ENCODE measurements at regions not wholly inside any gene's neighbourhood (a gene's known extent, or its start where the extent isn't known, plus 50 kb on each side); places are given as distances from the start of the nearest gene placed in this dataset.

DNA sequence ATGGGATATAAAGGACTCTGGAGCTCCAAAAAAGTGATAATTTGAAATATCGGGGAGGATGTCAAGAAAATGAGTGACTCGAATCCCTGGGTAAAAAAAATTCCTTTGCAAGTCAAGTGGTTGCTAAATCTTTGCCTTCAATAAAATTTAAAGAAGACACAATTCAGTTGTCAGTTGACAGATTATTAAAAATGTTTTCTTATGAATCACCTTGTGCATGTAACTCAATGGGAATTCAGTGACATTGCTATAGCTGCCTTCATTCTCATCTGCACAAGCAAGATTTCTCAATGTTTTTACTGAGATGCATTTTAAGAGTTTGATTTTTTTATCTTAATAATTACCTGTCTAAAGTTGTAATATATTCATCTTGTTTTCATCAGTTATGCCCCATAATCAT lies 264.0 kb upstream of the IL12A start:
- ATAC-seq, result peak; percentile 57; the same call in 2 of the 3 replicates
- TF ChIP-seq ISL1 (CRISPR knock-in tag; IDR thresholded peaks at IDR 0.05), result peak; percentile 62
- TF ChIP-seq, protein P1, sequence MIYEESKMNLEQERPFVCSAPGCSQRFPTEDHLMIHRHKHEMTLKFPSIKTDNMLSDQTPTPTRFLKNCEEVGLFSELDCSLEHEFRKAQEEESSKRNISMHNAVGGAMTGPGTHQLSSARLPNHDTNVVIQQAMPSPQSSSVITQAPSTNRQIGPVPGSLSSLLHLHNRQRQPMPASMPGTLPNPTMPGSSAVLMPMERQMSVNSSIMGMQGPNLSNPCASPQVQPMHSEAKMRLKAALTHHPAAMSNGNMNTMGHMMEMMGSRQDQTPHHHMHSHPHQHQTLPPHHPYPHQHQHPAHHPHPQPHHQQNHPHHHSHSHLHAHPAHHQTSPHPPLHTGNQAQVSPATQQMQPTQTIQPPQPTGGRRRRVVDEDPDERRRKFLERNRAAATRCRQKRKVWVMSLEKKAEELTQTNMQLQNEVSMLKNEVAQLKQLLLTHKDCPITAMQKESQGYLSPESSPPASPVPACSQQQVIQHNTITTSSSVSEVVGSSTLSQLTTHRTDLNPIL (CRISPR knock-in tag; IDR thresholded peaks at IDR 0.05; ENCODE audit: low read depth), result no peak
- peak; percentile 47; the same call in 1 of the 2 replicates for TF ChIP-seq GLIS3 (CRISPR knock-in tag; IDR thresholded peaks at IDR 0.05)
- TF ChIP-seq PPARA (CRISPR knock-in tag; IDR thresholded peaks at IDR 0.05; ENCODE audit: borderline replicate concordance), result no peak
- TF ChIP-seq TCF4 (CRISPR knock-in tag; IDR thresholded peaks at IDR 0.05; ENCODE audit: borderline replicate concordance), result no peak

- ATAC-seq, result peak; percentile 77
- TF ChIP-seq, protein P2, sequence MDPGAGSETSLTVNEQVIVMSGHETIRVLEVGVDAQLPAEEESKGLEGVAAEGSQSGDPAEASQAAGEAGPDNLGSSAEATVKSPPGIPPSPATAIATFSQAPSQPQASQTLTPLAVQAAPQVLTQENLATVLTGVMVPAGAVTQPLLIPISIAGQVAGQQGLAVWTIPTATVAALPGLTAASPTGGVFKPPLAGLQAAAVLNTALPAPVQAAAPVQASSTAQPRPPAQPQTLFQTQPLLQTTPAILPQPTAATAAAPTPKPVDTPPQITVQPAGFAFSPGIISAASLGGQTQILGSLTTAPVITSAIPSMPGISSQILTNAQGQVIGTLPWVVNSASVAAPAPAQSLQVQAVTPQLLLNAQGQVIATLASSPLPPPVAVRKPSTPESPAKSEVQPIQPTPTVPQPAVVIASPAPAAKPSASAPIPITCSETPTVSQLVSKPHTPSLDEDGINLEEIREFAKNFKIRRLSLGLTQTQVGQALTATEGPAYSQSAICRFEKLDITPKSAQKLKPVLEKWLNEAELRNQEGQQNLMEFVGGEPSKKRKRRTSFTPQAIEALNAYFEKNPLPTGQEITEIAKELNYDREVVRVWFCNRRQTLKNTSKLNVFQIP (CRISPR knock-in tag; IDR thresholded peaks at IDR 0.05; ENCODE audit: borderline replicate concordance, low read depth), result no peak
- TF ChIP-seq ARNTL (CRISPR knock-in tag; IDR thresholded peaks at IDR 0.05; ENCODE audit: borderline replicate concordance, low read depth), result no peak
- TF ChIP-seq ZFP30 (CRISPR knock-in tag; IDR thresholded peaks at IDR 0.05), result no peak
- TF ChIP-seq ZNF8 (CRISPR knock-in tag; IDR thresholded peaks at IDR 0.05), result no peak
- no peak for TF ChIP-seq ZC3H10 (CRISPR knock-in tag; IDR thresholded peaks at IDR 0.05)
- TF ChIP-seq ISL1 (CRISPR knock-in tag; IDR thresholded peaks at IDR 0.05), result no peak
- no peak for TF ChIP-seq ZNF565 (CRISPR knock-in tag; conservative IDR thresholded peaks at IDR 0.05; ENCODE audit: low read depth)
- TF ChIP-seq TCF4 (CRISPR knock-in tag; IDR thresholded peaks at IDR 0.05; ENCODE audit: borderline replicate concordance), result no peak
These were observed 262.2 kb upstream of the IL12A start for GRCh38 chr3:159726231-159726964.

DNA sequence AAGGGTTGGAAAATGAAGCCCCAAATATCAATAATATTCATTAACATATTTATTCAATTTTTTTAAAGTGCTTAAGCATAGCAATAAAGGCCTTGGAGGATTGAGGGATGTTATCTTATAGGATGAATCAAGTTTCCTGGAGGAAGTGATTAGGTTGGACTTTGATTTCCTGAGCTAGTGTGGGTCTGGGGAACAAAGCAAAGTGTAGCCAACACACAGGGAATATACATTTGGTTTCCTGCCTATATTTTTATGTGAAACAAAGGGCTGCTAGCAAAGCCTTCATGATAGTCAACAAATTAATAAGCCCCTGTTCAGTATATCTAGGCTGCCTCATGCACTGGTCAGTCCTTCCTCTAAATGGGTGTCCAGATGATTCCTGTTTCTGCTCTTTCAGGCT lies 261.1 kb upstream of the IL12A start:
- ATAC-seq, result no peak

More for the DNA sequence above, 261.1 kb upstream of the IL12A start:
- no peak for TF ChIP-seq SNAI2 (CRISPR knock-in tag; IDR thresholded peaks at IDR 0.05)
- TF ChIP-seq TSHZ2 (CRISPR knock-in tag; IDR thresholded peaks at IDR 0.05), result no peak
- TF ChIP-seq OSR1 (CRISPR knock-in tag; IDR thresholded peaks at IDR 0.05), result no peak
- TF ChIP-seq ZC3H10 (CRISPR knock-in tag; IDR thresholded peaks at IDR 0.05), result no peak
- no peak for TF ChIP-seq TOX (CRISPR knock-in tag; IDR thresholded peaks at IDR 0.05; ENCODE audit: borderline replicate concordance)
- TF ChIP-seq ARNTL (CRISPR knock-in tag; IDR thresholded peaks at IDR 0.05; ENCODE audit: borderline replicate concordance, low read depth), result no peak
- no peak for TF ChIP-seq ZNF8 (CRISPR knock-in tag; IDR thresholded peaks at IDR 0.05)
- no peak for TF ChIP-seq TCF4 (CRISPR knock-in tag; IDR thresholded peaks at IDR 0.05; ENCODE audit: borderline replicate concordance)
- TF ChIP-seq PPARA (CRISPR knock-in tag; IDR thresholded peaks at IDR 0.05; ENCODE audit: borderline replicate concordance), result no peak
- no peak for TF ChIP-seq CSDC2 (CRISPR knock-in tag; IDR thresholded peaks at IDR 0.05)
- TF ChIP-seq CSRNP3 (CRISPR knock-in tag; IDR thresholded peaks at IDR 0.05), result no peak
- TF ChIP-seq ISL1 (CRISPR knock-in tag; IDR thresholded peaks at IDR 0.05), result no peak
- TF ChIP-seq RARB (CRISPR knock-in tag; IDR thresholded peaks at IDR 0.05), result no peak
- TF ChIP-seq, protein P3, sequence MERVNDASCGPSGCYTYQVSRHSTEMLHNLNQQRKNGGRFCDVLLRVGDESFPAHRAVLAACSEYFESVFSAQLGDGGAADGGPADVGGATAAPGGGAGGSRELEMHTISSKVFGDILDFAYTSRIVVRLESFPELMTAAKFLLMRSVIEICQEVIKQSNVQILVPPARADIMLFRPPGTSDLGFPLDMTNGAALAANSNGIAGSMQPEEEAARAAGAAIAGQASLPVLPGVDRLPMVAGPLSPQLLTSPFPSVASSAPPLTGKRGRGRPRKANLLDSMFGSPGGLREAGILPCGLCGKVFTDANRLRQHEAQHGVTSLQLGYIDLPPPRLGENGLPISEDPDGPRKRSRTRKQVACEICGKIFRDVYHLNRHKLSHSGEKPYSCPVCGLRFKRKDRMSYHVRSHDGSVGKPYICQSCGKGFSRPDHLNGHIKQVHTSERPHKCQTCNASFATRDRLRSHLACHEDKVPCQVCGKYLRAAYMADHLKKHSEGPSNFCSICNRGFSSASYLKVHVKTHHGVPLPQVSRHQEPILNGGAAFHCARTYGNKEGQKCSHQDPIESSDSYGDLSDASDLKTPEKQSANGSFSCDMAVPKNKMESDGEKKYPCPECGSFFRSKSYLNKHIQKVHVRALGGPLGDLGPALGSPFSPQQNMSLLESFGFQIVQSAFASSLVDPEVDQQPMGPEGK (CRISPR knock-in tag; IDR thresholded peaks at IDR 0.05; ENCODE audit: borderline replicate concordance), result no peak
- TF ChIP-seq ZFP3 (CRISPR knock-in tag; IDR thresholded peaks at IDR 0.05), result no peak
- no peak for TF ChIP-seq GLIS3 (CRISPR knock-in tag; IDR thresholded peaks at IDR 0.05)
- no peak for TF ChIP-seq ZNF70 (CRISPR knock-in tag; IDR thresholded peaks at IDR 0.05)
- no peak for TF ChIP-seq ZFP30 (CRISPR knock-in tag; IDR thresholded peaks at IDR 0.05)
- TF ChIP-seq, protein P2 (CRISPR knock-in tag; IDR thresholded peaks at IDR 0.05; ENCODE audit: borderline replicate concordance, low read depth), result no peak

Measured in SK-N-SH treated with all-trans-retinoic acid at 6 μM for 48 hours (cell line).